ENCODE measurements at regions not wholly inside any gene's neighbourhood (a gene's known extent, or its start where the extent isn't known, plus 50 kb on each side); places are given as distances from the start of the nearest gene placed in this dataset.

DNA sequence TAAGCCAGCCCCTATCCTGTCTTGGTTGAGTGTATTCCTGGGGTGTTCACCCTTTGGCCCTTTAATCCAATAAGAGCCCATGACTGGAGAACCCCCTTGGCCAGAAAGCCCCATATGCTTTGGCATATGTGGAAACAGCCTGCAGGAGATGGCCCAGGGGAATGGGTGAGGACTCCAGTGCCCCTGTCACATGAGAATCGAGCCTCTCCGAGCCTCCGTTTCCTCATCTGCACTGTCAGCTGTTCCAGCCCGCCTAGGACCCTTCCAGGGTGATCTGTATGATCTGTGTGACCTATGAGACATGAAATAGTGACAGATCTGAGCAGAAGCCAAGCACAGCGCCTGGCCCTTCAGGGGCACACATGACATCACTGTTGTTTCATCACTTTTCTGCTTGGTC, 300.7 kb downstream of the ZNF536 start (continued):
- TF ChIP-seq, protein P1, sequence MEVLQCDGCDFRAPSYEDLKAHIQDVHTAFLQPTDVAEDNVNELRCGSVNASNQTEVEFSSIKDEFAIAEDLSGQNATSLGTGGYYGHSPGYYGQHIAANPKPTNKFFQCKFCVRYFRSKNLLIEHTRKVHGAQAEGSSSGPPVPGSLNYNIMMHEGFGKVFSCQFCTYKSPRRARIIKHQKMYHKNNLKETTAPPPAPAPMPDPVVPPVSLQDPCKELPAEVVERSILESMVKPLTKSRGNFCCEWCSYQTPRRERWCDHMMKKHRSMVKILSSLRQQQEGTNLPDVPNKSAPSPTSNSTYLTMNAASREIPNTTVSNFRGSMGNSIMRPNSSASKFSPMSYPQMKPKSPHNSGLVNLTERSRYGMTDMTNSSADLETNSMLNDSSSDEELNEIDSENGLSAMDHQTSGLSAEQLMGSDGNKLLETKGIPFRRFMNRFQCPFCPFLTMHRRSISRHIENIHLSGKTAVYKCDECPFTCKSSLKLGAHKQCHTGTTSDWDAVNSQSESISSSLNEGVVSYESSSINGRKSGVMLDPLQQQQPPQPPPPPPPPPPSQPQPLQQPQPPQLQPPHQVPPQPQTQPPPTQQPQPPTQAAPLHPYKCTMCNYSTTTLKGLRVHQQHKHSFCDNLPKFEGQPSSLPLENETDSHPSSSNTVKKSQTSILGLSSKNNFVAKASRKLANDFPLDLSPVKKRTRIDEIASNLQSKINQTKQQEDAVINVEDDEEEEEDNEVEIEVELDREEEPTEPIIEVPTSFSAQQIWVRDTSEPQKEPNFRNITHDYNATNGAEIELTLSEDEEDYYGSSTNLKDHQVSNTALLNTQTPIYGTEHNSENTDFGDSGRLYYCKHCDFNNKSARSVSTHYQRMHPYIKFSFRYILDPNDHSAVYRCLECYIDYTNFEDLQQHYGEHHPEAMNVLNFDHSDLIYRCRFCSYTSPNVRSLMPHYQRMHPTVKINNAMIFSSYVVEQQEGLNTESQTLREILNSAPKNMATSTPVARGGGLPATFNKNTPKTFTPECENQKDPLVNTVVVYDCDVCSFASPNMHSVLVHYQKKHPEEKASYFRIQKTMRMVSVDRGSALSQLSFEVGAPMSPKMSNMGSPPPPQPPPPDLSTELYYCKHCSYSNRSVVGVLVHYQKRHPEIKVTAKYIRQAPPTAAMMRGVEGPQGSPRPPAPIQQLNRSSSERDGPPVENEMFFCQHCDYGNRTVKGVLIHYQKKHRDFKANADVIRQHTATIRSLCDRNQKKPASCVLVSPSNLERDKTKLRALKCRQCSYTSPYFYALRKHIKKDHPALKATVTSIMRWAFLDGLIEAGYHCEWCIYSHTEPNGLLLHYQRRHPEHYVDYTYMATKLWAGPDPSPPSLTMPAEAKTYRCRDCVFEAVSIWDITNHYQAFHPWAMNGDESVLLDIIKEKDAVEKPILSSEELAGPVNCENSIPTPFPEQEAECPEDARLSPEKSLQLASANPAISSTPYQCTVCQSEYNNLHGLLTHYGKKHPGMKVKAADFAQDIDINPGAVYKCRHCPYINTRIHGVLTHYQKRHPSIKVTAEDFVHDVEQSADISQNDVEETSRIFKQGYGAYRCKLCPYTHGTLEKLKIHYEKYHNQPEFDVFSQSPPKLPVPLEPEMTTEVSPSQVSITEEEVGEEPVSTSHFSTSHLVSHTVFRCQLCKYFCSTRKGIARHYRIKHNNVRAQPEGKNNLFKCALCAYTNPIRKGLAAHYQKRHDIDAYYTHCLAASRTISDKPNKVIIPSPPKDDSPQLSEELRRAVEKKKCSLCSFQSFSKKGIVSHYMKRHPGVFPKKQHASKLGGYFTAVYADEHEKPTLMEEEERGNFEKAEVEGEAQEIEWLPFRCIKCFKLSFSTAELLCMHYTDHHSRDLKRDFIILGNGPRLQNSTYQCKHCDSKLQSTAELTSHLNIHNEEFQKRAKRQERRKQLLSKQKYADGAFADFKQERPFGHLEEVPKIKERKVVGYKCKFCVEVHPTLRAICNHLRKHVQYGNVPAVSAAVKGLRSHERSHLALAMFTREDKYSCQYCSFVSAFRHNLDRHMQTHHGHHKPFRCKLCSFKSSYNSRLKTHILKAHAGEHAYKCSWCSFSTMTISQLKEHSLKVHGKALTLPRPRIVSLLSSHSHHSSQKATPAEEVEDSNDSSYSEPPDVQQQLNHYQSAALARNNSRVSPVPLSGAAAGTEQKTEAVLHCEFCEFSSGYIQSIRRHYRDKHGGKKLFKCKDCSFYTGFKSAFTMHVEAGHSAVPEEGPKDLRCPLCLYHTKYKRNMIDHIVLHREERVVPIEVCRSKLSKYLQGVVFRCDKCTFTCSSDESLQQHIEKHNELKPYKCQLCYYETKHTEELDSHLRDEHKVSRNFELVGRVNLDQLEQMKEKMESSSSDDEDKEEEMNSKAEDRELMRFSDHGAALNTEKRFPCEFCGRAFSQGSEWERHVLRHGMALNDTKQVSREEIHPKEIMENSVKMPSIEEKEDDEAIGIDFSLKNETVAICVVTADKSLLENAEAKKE (CRISPR knock-in tag; IDR thresholded peaks at IDR 0.05): no peak
- TF ChIP-seq JUNB (IDR thresholded peaks at IDR 0.05; ENCODE audit: unreplicated experiment): no peak
- TF ChIP-seq, protein P2, sequence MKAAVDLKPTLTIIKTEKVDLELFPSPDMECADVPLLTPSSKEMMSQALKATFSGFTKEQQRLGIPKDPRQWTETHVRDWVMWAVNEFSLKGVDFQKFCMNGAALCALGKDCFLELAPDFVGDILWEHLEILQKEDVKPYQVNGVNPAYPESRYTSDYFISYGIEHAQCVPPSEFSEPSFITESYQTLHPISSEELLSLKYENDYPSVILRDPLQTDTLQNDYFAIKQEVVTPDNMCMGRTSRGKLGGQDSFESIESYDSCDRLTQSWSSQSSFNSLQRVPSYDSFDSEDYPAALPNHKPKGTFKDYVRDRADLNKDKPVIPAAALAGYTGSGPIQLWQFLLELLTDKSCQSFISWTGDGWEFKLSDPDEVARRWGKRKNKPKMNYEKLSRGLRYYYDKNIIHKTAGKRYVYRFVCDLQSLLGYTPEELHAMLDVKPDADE (IDR thresholded peaks at IDR 0.05): no peak
- TF ChIP-seq, protein P3, sequence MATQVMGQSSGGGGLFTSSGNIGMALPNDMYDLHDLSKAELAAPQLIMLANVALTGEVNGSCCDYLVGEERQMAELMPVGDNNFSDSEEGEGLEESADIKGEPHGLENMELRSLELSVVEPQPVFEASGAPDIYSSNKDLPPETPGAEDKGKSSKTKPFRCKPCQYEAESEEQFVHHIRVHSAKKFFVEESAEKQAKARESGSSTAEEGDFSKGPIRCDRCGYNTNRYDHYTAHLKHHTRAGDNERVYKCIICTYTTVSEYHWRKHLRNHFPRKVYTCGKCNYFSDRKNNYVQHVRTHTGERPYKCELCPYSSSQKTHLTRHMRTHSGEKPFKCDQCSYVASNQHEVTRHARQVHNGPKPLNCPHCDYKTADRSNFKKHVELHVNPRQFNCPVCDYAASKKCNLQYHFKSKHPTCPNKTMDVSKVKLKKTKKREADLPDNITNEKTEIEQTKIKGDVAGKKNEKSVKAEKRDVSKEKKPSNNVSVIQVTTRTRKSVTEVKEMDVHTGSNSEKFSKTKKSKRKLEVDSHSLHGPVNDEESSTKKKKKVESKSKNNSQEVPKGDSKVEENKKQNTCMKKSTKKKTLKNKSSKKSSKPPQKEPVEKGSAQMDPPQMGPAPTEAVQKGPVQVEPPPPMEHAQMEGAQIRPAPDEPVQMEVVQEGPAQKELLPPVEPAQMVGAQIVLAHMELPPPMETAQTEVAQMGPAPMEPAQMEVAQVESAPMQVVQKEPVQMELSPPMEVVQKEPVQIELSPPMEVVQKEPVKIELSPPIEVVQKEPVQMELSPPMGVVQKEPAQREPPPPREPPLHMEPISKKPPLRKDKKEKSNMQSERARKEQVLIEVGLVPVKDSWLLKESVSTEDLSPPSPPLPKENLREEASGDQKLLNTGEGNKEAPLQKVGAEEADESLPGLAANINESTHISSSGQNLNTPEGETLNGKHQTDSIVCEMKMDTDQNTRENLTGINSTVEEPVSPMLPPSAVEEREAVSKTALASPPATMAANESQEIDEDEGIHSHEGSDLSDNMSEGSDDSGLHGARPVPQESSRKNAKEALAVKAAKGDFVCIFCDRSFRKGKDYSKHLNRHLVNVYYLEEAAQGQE (IDR thresholded peaks at IDR 0.05; ENCODE audit: unreplicated experiment): no peak
- no peak for TF ChIP-seq ZNF114 (CRISPR knock-in tag; IDR thresholded peaks at IDR 0.05)
- no peak for TF ChIP-seq EZH2phosphoT487 (IDR thresholded peaks at IDR 0.05; ENCODE audit: unreplicated experiment)
- no peak for TF ChIP-seq CREB1 (CRISPR knock-in tag; IDR thresholded peaks at IDR 0.05; ENCODE audit: low read depth)
- TF ChIP-seq ZNF331 (CRISPR knock-in tag; IDR thresholded peaks at IDR 0.05; ENCODE audit: low read depth): no peak
- TF ChIP-seq NANOG (IDR thresholded peaks at IDR 0.05; ENCODE audit: borderline replicate concordance): no peak
